ENCODE measurements at regions not wholly inside any gene's neighbourhood (a gene's known extent, or its start where the extent isn't known, plus 50 kb on each side); places are given as distances from the start of the nearest gene placed in this dataset.
"Not testable (repeated sequence)": the region's sequence is repeated elsewhere in the genome, so short reads cannot be mapped to it uniquely, and the experiment has no call there.

- FAIRE-seq (no peak), DNase-seq (no peak)
- Histone ChIP-seq H3K27ac (ENCODE audit: low read depth in 1 of 3, low read length in 2 of 3) (no peak overlapping the region), H3K9me3 (ENCODE audit: control insufficient read depth in 2 of 2, insufficient read depth in 1 of 2, low read depth in 1 of 2, low read length in 1 of 2) (no peaks in the 10 kb centered on the region), H3K36me3 (ENCODE audit: control insufficient read depth in 3 of 3, insufficient read depth in 2 of 3, low read depth in 1 of 3, low read length in 3 of 3) (no peaks in the 10 kb centered on the region), H3K4me3 (ENCODE audit: low read depth in 1 of 3, low read length in 3 of 3) (peak overlapping the region in 1 of 3 donors; percentile 19), H3K27me3 (ENCODE audit: control insufficient read depth in 3 of 3, insufficient read depth in 3 of 3, low read length in 3 of 3) (peaks cover 0 to 34% (median 16%) of the 10 kb centered on the region in 3 donors), H3K4me1 (ENCODE audit: control insufficient read depth in 3 of 3, insufficient read depth in 2 of 3, low read depth in 1 of 3, low read length in 2 of 3) (no peaks in the 10 kb centered on the region)
- 4 to 7% (median 5%) methylated on average over 37 to 55 of the region's 57 CpGs for WGBS, 3 donors
Observed at GRCh38 chr2:131425231-131425941, 50.5 kb upstream of the TUBA3D start.

GRCh38 chr2:131424605-131425114 lies 51.3 kb upstream of the TUBA3D start:
- not testable (repeated sequence) for FAIRE-seq; H3K4me3 ChIP-seq (ENCODE audit: low read depth in 1 of 3, low read length in 3 of 3); H3K27ac ChIP-seq (ENCODE audit: low read depth in 1 of 3, low read length in 2 of 3); H3K36me3 ChIP-seq (ENCODE audit: control insufficient read depth in 3 of 3, insufficient read depth in 2 of 3, low read depth in 1 of 3, low read length in 3 of 3); H3K4me1 ChIP-seq (ENCODE audit: control insufficient read depth in 3 of 3, insufficient read depth in 2 of 3, low read depth in 1 of 3, low read length in 2 of 3); H3K9me3 ChIP-seq (ENCODE audit: control insufficient read depth in 2 of 2, insufficient read depth in 1 of 2, low read depth in 1 of 2, low read length in 1 of 2); DNase-seq
- peaks cover 0 to 31% (median 16%) of the 10 kb centered on the region in 3 donors for H3K27me3 ChIP-seq (ENCODE audit: control insufficient read depth in 3 of 3, insufficient read depth in 3 of 3, low read length in 3 of 3)
- 9 to 33% (median 32%) methylated on average over 24 to 46 of the region's 50 CpGs for WGBS, 3 donors

GRCh38 chr2:131420751-131421150 lies 55.2 kb upstream of the TUBA3D start:
- H3K9me3 ChIP-seq (ENCODE audit: control insufficient read depth in 2 of 2, insufficient read depth in 1 of 2, low read depth in 1 of 2, low read length in 1 of 2); H3K27ac ChIP-seq (ENCODE audit: low read depth in 1 of 3, low read length in 2 of 3); DNase-seq; H3K36me3 ChIP-seq (ENCODE audit: control insufficient read depth in 3 of 3, insufficient read depth in 2 of 3, low read depth in 1 of 3, low read length in 3 of 3); FAIRE-seq; H3K4me1 ChIP-seq (ENCODE audit: control insufficient read depth in 3 of 3, insufficient read depth in 2 of 3, low read depth in 1 of 3, low read length in 2 of 3); H3K4me3 ChIP-seq (ENCODE audit: low read depth in 1 of 3, low read length in 3 of 3): not testable (repeated sequence)
- H3K27me3 ChIP-seq (ENCODE audit: control insufficient read depth in 3 of 3, insufficient read depth in 3 of 3, low read length in 3 of 3): peaks cover 0 to 17% (median 11%) of the 10 kb centered on the region in 3 donors
- 72 to 88% (median 73%) methylated on average over 3 of the region's 3 CpGs for WGBS, 3 donors

- Histone ChIP-seq H3K27ac (ENCODE audit: low read depth in 1 of 3, low read length in 2 of 3) (no peak overlapping the region), H3K27me3 (ENCODE audit: control insufficient read depth in 3 of 3, insufficient read depth in 3 of 3, low read length in 3 of 3) (peaks cover 0 to 10% (median 7%) of the 10 kb centered on the region in 3 donors), H3K4me1 (ENCODE audit: control insufficient read depth in 3 of 3, insufficient read depth in 2 of 3, low read depth in 1 of 3, low read length in 2 of 3) (no peaks in the 10 kb centered on the region), H3K36me3 (ENCODE audit: control insufficient read depth in 3 of 3, insufficient read depth in 2 of 3, low read depth in 1 of 3, low read length in 3 of 3) (no peaks in the 10 kb centered on the region), H3K4me3 (ENCODE audit: low read depth in 1 of 3, low read length in 3 of 3) (no peak overlapping the region), H3K9me3 (ENCODE audit: control insufficient read depth in 2 of 2, insufficient read depth in 1 of 2, low read depth in 1 of 2, low read length in 1 of 2) (no peaks in the 10 kb centered on the region)
- no peak for DNase-seq
- WGBS, 3 donors: 40 to 55% (median 52%) methylated on average over 10 of the region's 10 CpGs
- no peak for FAIRE-seq
Observed at GRCh38 chr2:131419441-131419840, 55.5 kb upstream of the RAB6D start.

- no peaks in the 10 kb centered on the region for H3K9me3 ChIP-seq (ENCODE audit: control insufficient read depth in 2 of 2, insufficient read depth in 1 of 2, low read depth in 1 of 2, low read length in 1 of 2)
- H3K27me3 ChIP-seq (ENCODE audit: control insufficient read depth in 3 of 3, insufficient read depth in 3 of 3, low read length in 3 of 3): peaks cover 0 to 2% (median under 1%) of the 10 kb centered on the region in 3 donors
- 85 to 86% (median 85%) methylated on average over 8 of the region's 8 CpGs for whole genome bisulfite sequencing, 3 donors
- H3K4me1 ChIP-seq (ENCODE audit: control insufficient read depth in 3 of 3, insufficient read depth in 2 of 3, low read depth in 1 of 3, low read length in 2 of 3): no peaks in the 10 kb centered on the region
- FAIRE-seq (no peak), DNase-seq (no peak)
- H3K4me3 ChIP-seq (ENCODE audit: low read depth in 1 of 3, low read length in 3 of 3): no peak overlapping the region
- H3K36me3 ChIP-seq (ENCODE audit: control insufficient read depth in 3 of 3, insufficient read depth in 2 of 3, low read depth in 1 of 3, low read length in 3 of 3): no peaks in the 10 kb centered on the region
- H3K27ac ChIP-seq (ENCODE audit: low read depth in 1 of 3, low read length in 2 of 3): no peak overlapping the region
Observed at GRCh38 chr2:131418625-131419024, 54.7 kb upstream of the RAB6D start.

- Histone ChIP-seq H3K4me1 (ENCODE audit: control insufficient read depth in 3 of 3, insufficient read depth in 2 of 3, low read depth in 1 of 3, low read length in 2 of 3) (no peaks in the 10 kb centered on the region), H3K9me3 (ENCODE audit: control insufficient read depth in 2 of 2, insufficient read depth in 1 of 2, low read depth in 1 of 2, low read length in 1 of 2) (no peaks in the 10 kb centered on the region), H3K27me3 (ENCODE audit: control insufficient read depth in 3 of 3, insufficient read depth in 3 of 3, low read length in 3 of 3) (no peaks in the 10 kb centered on the region), H3K27ac (ENCODE audit: low read depth in 1 of 3, low read length in 2 of 3) (no peak overlapping the region), H3K4me3 (ENCODE audit: low read depth in 1 of 3, low read length in 3 of 3) (no peak overlapping the region), H3K36me3 (ENCODE audit: control insufficient read depth in 3 of 3, insufficient read depth in 2 of 3, low read depth in 1 of 3, low read length in 3 of 3) (no peaks in the 10 kb centered on the region)
- WGBS, 3 donors: 69 to 80% (median 71%) methylated on average over 2 of the region's 2 CpGs
- FAIRE-seq (no peak), DNase-seq (no peak)
Observed at GRCh38 chr2:131417886-131418285, 53.9 kb upstream of the RAB6D start.

GRCh38 chr2:131413785-131414184 lies 49.8 kb upstream of the RAB6D start:
- WGBS, 3 donors: 49 to 75% (median 63%) methylated on average over 2 of the region's 2 CpGs
- no peak overlapping the region for H3K27ac ChIP-seq (ENCODE audit: low read depth in 1 of 3, low read length in 2 of 3)
- DNase-seq (no peak), FAIRE-seq (no peak)
- peaks cover 0 to 10% (median 0%) of the 10 kb centered on the region in 3 donors for H3K27me3 ChIP-seq (ENCODE audit: control insufficient read depth in 3 of 3, insufficient read depth in 3 of 3, low read length in 3 of 3)
- H3K4me1 ChIP-seq (ENCODE audit: control insufficient read depth in 3 of 3, insufficient read depth in 2 of 3, low read depth in 1 of 3, low read length in 2 of 3): no peaks in the 10 kb centered on the region
- no peak overlapping the region for H3K4me3 ChIP-seq (ENCODE audit: low read depth in 1 of 3, low read length in 3 of 3)
- H3K36me3 ChIP-seq (ENCODE audit: control insufficient read depth in 3 of 3, insufficient read depth in 2 of 3, low read depth in 1 of 3, low read length in 3 of 3): no peaks in the 10 kb centered on the region
- no peaks in the 10 kb centered on the region for H3K9me3 ChIP-seq (ENCODE audit: control insufficient read depth in 2 of 2, insufficient read depth in 1 of 2, low read depth in 1 of 2, low read length in 1 of 2)

Measured in small intestine (tissue), 7 donors.